Liver (tissue), 8 donors: ENCODE measurements at regions not wholly inside any gene's neighbourhood (a gene's known extent, or its start where the extent isn't known, plus 50 kb on each side); places are given as distances from the start of the nearest gene placed in this dataset.

ENCODE experiments used
- DNase-seq: peaks from one replicate; pipeline ENCODE4 v3.0.0-alpha.2; 2017; ENCODE audit warnings: low spot score
- H3K27ac ChIP-seq, 2 donors: one replicate each; pipeline ENCODE4 v1.7.0; 2013; ENCODE audit warnings: inconsistent platforms in 2 of 2, low read length in 2 of 2, control low read depth in 1 of 2, low read depth in 1 of 2, mild to moderate bottlenecking in 1 of 2
- H3K27me3 ChIP-seq, 4 donors: one replicate each; pipeline versions ENCODE4 v1.6.1 to v1.7.0; 2013; ENCODE audit warnings: low read length in 3 of 4, inconsistent platforms in 1 of 4, mild to moderate bottlenecking in 1 of 4, moderate library complexity in 1 of 4; ENCODE audit not compliant: control insufficient read depth in 4 of 4, insufficient read depth in 4 of 4
- H3K36me3 ChIP-seq, 4 donors: one replicate each; pipeline versions ENCODE4 v1.6.1 to v1.7.0; 2013; ENCODE audit warnings: low read length in 3 of 4, mild to moderate bottlenecking in 3 of 4, low read depth in 1 of 4, moderate library complexity in 1 of 4; ENCODE audit not compliant: control insufficient read depth in 4 of 4, insufficient read depth in 3 of 4
- H3K4me1 ChIP-seq, 4 donors: one replicate each; pipeline versions ENCODE4 v1.6.1 to v1.7.0; 2013; ENCODE audit warnings: low read length in 3 of 4, mild to moderate bottlenecking in 3 of 4, moderate library complexity in 1 of 4; ENCODE audit not compliant: control insufficient read depth in 4 of 4, insufficient read depth in 4 of 4
- H3K4me3 ChIP-seq, 3 donors: one replicate each; pipeline versions ENCODE4 v1.6.1 to v1.7.0; 2013; ENCODE audit warnings: low read length in 3 of 3, control low read depth in 1 of 3, low read depth in 1 of 3, mild to moderate bottlenecking in 1 of 3
- H3K9ac ChIP-seq, 2 donors: one replicate each; pipeline ENCODE4 v1.7.0; 2013; ENCODE audit warnings: low read length in 2 of 2, mild to moderate bottlenecking in 2 of 2, moderate library complexity in 2 of 2, control low read depth in 1 of 2, low read depth in 1 of 2
- H3K9me3 ChIP-seq, 4 donors: one replicate each; pipeline versions ENCODE4 v1.6.1 to v1.7.0; 2013; ENCODE audit warnings: low read length in 3 of 4; ENCODE audit not compliant: control insufficient read depth in 4 of 4
- ATF3 ChIP-seq: IDR thresholded peaks from 2 replicates; pipeline ENCODE4 v1.6.1; 2016; ENCODE audit warnings: antibody characterized with exemption
- EGR1 ChIP-seq, 2 donors: IDR thresholded peaks; 2 replicates each; pipeline ENCODE4 v1.6.1; 2016 to 2018; ENCODE audit warnings: antibody characterized with exemption in 2 of 2, low read depth in 2 of 2
- FOXA2 ChIP-seq: IDR thresholded peaks from 2 replicates; pipeline ENCODE4 v1.6.1; 2016; ENCODE audit warnings: antibody characterized with exemption
- GABPA ChIP-seq, 2 donors: IDR thresholded peaks in 1 of 2; conservative IDR thresholded peaks in 1 of 2; 2 replicates each; pipeline ENCODE4 v1.6.1; 2016; ENCODE audit warnings: antibody characterized with exemption in 2 of 2, mild to moderate bottlenecking in 1 of 2, moderate library complexity in 1 of 2
- JUND ChIP-seq, 2 donors: IDR thresholded peaks; 2 replicates each; pipeline ENCODE4 v1.6.1; 2016; ENCODE audit warnings: antibody characterized with exemption in 2 of 2
- NR2F2 ChIP-seq: IDR thresholded peaks from 2 replicates; pipeline ENCODE4 v1.6.1; 2016; ENCODE audit warnings: antibody characterized with exemption
- RAD21 ChIP-seq, 2 donors: IDR thresholded peaks; 2 replicates each; pipeline ENCODE4 v1.6.1; 2016; ENCODE audit warnings: antibody characterized with exemption in 2 of 2, mild to moderate bottlenecking in 2 of 2
- REST ChIP-seq: IDR thresholded peaks from 2 replicates; pipeline ENCODE4 v1.6.1; 2016; ENCODE audit warnings: antibody characterized with exemption, mild to moderate bottlenecking
- TAF1 ChIP-seq: conservative IDR thresholded peaks from 2 replicates; pipeline ENCODE4 v1.6.1; 2016; ENCODE audit warnings: antibody characterized with exemption, mild to moderate bottlenecking
- WGBS: extraction: QIAGEN DNeasy Blood & Tissue Kit; methylation state at CpG from one replicate; pipeline ENCODE4 v1.1.7; 2013; 5-methylcytosine and 5-hydroxymethylcytosine counted together
- TF ChIP-seq, protein P1 (sequence below): fragments of 150-350 bp; IDR thresholded peaks from 2 replicates; pipeline ENCODE4 v1.5.1; 2017; ENCODE audit warnings: improper control_type of control experiment, low read depth, low read length; ENCODE audit not compliant: missing input control
- TF ChIP-seq, protein P2 (sequence below): IDR thresholded peaks from 2 replicates; pipeline ENCODE4 v1.6.1; 2016; ENCODE audit warnings: antibody characterized with exemption
- TF ChIP-seq, protein P3 (sequence below): IDR thresholded peaks from 2 replicates; pipeline ENCODE4 v1.6.1; 2016; ENCODE audit warnings: antibody characterized with exemption
- donor health status: healthy.
- donor health status: healthy.
- donor health status: healthy.
- donor health status: healthy.
- donor health status: healthy.

- DNase-seq: no peak
- no peaks in the 10 kb centered on the region for H3K27me3 ChIP-seq
- H3K4me1 ChIP-seq: no peaks in the 10 kb centered on the region
- 55% methylated on average over 3 of the region's 3 CpGs for WGBS
- no peak overlapping the region for H3K27ac ChIP-seq
- TF ChIP-seq GABPA (IDR thresholded peaks at IDR 0.05 in 1 of 2, conservative IDR thresholded peaks at IDR 0.05 in 1 of 2) (no peak), ATF3 (no peak), FOXA2 (no peak), TAF1 (no peak), JUND (IDR thresholded peaks at IDR 0.05) (no peak), NR2F2 (no peak), RAD21 (IDR thresholded peaks at IDR 0.05) (no peak), EGR1 (IDR thresholded peaks at IDR 0.05; ENCODE audit: low read depth in 2 of 2) (no peak), REST (no peak)
- TF ChIP-seq, protein P1, sequence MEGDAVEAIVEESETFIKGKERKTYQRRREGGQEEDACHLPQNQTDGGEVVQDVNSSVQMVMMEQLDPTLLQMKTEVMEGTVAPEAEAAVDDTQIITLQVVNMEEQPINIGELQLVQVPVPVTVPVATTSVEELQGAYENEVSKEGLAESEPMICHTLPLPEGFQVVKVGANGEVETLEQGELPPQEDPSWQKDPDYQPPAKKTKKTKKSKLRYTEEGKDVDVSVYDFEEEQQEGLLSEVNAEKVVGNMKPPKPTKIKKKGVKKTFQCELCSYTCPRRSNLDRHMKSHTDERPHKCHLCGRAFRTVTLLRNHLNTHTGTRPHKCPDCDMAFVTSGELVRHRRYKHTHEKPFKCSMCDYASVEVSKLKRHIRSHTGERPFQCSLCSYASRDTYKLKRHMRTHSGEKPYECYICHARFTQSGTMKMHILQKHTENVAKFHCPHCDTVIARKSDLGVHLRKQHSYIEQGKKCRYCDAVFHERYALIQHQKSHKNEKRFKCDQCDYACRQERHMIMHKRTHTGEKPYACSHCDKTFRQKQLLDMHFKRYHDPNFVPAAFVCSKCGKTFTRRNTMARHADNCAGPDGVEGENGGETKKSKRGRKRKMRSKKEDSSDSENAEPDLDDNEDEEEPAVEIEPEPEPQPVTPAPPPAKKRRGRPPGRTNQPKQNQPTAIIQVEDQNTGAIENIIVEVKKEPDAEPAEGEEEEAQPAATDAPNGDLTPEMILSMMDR: no peak
- TF ChIP-seq, protein P2, sequence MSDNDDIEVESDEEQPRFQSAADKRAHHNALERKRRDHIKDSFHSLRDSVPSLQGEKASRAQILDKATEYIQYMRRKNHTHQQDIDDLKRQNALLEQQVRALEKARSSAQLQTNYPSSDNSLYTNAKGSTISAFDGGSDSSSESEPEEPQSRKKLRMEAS: no peak
- TF ChIP-seq, protein P3, sequence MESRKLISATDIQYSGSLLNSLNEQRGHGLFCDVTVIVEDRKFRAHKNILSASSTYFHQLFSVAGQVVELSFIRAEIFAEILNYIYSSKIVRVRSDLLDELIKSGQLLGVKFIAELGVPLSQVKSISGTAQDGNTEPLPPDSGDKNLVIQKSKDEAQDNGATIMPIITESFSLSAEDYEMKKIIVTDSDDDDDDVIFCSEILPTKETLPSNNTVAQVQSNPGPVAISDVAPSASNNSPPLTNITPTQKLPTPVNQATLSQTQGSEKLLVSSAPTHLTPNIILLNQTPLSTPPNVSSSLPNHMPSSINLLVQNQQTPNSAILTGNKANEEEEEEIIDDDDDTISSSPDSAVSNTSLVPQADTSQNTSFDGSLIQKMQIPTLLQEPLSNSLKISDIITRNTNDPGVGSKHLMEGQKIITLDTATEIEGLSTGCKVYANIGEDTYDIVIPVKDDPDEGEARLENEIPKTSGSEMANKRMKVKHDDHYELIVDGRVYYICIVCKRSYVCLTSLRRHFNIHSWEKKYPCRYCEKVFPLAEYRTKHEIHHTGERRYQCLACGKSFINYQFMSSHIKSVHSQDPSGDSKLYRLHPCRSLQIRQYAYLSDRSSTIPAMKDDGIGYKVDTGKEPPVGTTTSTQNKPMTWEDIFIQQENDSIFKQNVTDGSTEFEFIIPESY: no peak
- H3K9me3 ChIP-seq: no peaks in the 10 kb centered on the region
- no peak overlapping the region for H3K4me3 ChIP-seq
- H3K36me3 ChIP-seq: no peaks in the 10 kb centered on the region
- no peak overlapping the region for H3K9ac ChIP-seq
These were observed 222.9 kb upstream of the SLC16A7 start for GRCh38 chr12:59372956-59373355.

DNA sequence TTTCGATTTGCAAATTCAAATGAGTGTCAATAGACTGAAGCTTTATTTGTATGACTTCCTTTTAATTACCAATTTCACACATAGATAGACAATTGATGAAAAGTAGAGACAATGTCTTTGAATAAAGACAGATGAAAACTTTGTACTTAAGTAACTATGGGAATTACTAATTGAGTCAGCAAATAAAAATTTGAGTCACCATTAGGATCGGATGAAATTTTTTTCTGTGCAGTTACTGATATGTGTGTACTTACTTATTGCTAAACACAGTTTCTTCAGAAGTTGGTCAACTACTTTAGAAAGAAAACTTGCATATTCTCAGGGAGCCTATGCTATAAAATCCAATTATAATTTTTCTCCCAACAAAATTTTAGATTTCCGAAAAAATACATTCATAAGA, 224.9 kb upstream of the SLC16A7 start:
- 87% methylated on average over 3 of the region's 3 CpGs for WGBS
- H3K4me3 ChIP-seq: no peak overlapping the region
- no peaks in the 10 kb centered on the region for H3K27me3 ChIP-seq
- no peaks in the 10 kb centered on the region for H3K4me1 ChIP-seq
- no peaks in the 10 kb centered on the region for H3K9me3 ChIP-seq
- H3K36me3 ChIP-seq: no peaks in the 10 kb centered on the region
- no peak overlapping the region for H3K27ac ChIP-seq
- H3K9ac ChIP-seq: no peak overlapping the region
- TF ChIP-seq JUND (IDR thresholded peaks at IDR 0.05) (no peak), GABPA (IDR thresholded peaks at IDR 0.05 in 1 of 2, conservative IDR thresholded peaks at IDR 0.05 in 1 of 2) (no peak)
- TF ChIP-seq, protein P2: no peak
- no peak for DNase-seq
